ENCODE measurements at regions not wholly inside any gene's neighbourhood (a gene's known extent, or its start where the extent isn't known, plus 50 kb on each side); places are given as distances from the start of the nearest gene placed in this dataset.
A peak's percentile ranks its signal among the peaks of the same experiment; 100 is the strongest.
"Not testable (repeated sequence)": the region's sequence is repeated elsewhere in the genome, so short reads cannot be mapped to it uniquely, and the experiment has no call there.

GRCh38 chr6:2611092-2611491, 139.6 kb downstream of the MYLK4 start:
- no peak for DNase-seq

DNA sequence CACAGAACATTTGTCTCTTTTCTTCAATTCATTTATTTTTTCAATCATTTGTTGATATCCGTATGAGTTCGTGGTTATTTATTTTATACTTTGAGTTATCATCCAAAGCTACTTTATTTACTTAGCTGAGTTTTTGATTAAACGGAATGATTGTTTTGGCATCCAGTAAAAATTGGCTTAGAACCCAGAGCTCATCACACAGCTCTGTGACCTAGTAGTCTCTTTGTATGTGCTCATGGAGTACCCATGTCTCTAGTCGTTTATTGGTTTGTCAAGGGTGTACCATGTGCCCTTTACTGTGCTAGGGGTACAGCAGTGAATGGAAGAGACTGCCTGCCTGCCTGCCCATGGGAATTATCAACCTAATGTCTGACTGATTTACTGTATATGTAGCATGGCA, 142.2 kb downstream of the MYLK4 start:
- DNase-seq: no peak

- no peak for DNase-seq
These were observed 150.4 kb downstream of the MYLK4 start for GRCh38 chr6:2600363-2600762.

DNA sequence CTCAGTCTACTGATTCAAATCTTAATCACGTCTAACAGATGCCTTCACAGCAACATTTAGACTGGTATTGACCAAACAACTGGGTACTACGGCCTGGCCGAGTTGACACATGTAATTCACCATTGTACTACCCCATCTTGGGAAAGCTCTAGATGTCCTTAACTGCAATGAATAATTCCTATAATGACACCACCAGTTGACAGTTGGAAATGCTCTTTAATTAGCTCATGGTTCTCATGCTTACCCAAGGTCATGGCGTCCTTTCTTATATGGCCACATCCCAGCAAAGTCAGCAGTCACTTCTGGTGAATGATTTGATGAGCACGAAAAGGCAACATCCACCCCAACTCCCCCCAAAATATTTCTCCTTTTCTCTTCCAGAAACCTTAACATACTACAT, 150.9 kb downstream of the MYLK4 start:
- DNase-seq: no peak

DNA sequence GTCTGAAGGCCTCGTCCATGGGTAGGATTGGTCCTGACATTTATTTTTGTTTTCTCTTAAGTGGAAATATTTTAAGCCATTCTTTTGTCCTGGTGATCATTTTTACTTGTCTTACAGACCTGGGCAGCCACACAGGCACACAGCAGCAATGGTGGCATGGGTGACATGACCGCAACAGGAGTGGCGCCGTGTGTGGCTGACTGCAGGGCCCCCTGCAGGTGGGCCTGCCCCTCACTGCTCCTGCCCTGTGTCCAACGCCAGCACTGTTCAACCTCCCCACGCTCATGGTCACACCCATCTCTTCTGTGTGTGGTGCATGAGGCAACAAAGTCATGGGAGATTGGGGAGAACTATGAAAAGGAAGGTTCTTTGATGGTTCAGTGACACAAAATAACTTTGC, 151.9 kb downstream of the MYLK4 start:
- DNase-seq: no peak

GRCh38 chr6:2597991-2598390, 152.7 kb downstream of the MYLK4 start:
- no peak for DNase-seq

DNA sequence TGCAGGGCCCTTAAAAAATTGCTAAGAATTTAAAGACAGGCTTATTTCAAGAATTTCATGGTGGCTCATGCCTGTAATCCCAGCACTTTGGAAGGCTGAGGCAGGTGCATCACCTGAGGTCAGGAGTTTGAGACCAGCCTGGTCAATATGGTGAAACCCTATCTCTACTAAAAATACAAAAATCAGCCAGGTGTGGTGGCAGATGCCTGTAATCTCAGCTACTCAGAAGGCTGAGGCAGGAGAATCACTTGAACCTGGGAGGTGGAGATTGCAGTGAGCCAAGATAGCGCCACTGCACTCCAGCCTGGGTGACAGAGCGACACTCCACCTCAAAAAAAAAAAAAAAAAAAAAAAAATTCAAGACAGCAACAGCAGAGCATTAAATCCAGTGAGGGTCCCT, 153.3 kb downstream of the MYLK4 start:
- not testable (repeated sequence) for DNase-seq

- DNase-seq: no peak
These were observed 154.5 kb downstream of the MYLK4 start for GRCh38 chr6:2596222-2596621.

- DNase-seq: no peak
These were observed 155.9 kb downstream of the MYLK4 start for GRCh38 chr6:2594868-2595267.

GRCh38 chr6:2593167-2593566, 157.6 kb downstream of the MYLK4 start:
- no peak for DNase-seq

DNA sequence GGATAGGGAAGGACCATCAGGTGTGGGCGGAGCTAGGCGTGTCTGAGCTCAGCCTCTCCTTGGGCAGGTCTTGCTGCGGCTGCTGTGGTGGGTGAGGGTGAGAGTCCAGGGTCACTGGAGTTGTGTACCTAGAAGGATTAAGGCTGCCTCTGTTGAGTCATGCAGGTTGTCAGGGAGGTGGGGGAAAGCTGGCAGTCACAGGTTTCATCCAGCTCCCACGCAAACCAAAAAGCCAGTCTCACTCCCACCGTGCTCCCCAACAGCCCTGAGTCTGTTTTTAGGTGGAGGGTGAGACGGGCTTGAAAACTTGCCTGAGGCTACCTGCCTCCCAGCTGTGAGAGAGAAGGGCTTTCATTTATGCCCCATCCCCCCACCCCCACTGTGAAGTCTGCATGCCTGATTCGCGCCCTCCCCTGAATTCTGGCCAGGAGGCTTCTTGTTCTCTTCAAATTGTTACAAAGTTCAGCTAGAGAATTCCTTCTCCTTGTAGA, 161.5 kb downstream of the MYLK4 start:
- no peak for DNase-seq

- DNase-seq: no peak
These were observed 167.3 kb downstream of the MYLK4 start for GRCh38 chr6:2583459-2583858.

- no peak for DNase-seq
These were observed 168.5 kb downstream of the MYLK4 start for GRCh38 chr6:2582268-2582667.

- no peak for DNase-seq
These were observed 169.1 kb downstream of the MYLK4 start for GRCh38 chr6:2581611-2582010.

DNA sequence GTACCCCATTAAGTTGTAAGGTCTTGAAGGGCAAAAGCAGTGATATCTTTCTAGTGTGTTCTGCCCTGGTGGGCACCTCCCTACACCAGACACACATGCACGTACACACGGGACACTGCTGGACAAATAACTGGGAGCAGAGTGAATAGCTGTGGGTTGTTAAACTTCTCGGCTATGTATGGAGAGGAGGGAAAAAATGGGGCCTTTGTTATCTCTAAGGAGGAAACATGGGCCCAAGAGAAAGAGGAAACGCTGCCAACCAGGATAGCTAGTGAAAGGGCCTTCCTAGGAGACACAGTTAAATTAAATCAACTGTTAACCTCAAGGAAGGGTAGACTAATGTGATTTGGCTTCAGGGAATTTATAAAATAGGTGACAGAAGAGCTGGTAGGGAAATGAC, 169.7 kb downstream of the MYLK4 start:
- DNase-seq: no peak

DNA sequence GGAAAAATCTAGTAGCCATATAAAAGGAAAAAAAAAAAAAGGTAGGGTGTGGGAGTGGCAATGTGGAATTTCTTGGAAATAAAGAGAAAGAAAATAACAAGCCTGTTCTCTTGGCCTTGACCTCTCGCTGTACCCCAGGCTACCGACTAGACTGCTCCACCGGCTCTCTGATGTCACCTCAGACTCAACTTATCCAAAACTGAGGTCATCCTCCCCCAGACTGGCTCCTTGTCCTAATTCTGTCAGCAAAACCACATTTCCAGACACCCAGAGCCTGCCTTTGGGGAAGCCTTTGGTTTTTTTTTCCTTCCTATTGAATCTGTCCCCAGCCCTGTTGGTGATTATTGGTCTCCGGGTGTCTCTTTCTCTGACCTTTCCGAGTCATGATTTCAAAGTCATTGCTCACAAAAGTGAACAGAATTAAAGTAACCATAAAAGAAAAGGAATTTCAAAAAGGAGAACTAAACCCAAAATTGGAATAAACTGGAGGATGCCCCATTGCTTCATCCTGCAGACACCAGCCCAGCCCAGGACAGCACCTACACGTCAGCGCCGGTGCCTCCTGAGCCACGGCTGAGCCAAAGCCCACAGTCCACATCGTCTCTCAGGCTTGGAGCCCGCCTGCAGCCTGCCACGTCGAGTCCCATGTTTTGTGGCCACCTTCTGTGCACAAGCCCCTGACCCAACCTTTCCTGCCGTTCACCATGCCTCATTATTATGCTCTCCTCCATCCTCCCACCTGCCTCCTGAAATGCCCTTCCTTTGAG, 170.7 kb downstream of the MYLK4 start:
- DNase-seq: no peak

GRCh38 chr6:2579241-2579761, 171.4 kb downstream of the MYLK4 start:
- peak; percentile 19 for DNase-seq

DNA sequence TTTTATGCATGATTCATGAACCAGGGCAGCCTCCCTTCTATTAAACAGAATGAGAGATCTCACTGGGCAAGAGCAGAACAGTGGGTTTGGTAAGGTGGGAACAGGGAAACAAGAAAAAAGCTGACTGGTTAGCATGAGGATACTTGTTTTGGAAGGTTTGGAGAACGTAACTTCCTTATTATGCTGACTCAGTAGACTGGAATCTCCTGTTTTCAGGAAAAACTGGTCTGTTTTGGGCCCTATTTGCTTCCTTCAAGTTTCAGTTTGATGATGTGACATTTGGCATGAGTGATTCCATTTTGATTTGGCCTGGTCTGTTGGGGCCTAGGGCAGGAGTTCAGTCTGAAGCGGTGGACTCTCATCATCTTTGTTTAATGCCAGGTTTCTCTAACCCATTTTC, 172.0 kb downstream of the MYLK4 start:
- peak; percentile 10 for DNase-seq

DNA sequence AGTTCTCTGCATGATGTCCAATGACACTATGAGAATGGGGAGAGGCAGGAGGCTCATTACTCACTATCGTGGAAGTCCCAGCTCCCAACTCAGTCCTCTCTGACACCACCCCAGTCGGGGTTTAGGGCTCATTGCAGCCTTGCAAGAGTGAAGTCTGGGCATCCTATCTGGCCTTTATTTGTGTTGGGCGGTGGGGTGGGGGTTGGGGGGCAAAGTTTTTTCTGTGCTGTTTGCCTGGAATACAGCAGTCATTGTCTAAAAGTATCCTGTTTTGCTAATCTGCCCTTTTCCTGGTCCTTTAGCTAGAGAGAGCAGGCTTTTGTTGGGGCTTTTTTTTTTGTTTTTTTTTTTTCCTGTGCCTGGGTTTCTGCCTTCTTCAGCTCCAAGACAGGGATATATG, 174.2 kb downstream of the MYLK4 start:
- no peak for DNase-seq

DNA sequence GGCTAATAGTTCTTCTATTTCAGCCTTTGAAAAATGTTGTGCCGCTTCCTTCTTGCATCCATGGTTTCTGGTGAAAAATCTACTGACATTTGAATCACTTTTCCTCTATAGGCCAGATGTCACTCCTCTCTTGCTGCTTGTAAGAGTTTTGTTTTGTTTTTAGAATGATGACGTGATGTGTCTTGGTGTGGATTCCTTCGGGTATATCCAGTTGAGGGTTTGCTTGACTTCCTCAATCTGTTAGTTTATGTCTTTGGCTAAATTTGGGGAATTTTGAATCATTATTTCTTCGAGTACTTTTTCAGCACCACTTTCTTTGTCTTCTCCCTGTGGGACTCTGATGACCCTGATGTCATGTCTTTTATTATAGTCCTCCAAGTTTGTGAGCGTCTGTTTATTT, 175.5 kb downstream of the MYLK4 start:
- DNase-seq: no peak

DNA sequence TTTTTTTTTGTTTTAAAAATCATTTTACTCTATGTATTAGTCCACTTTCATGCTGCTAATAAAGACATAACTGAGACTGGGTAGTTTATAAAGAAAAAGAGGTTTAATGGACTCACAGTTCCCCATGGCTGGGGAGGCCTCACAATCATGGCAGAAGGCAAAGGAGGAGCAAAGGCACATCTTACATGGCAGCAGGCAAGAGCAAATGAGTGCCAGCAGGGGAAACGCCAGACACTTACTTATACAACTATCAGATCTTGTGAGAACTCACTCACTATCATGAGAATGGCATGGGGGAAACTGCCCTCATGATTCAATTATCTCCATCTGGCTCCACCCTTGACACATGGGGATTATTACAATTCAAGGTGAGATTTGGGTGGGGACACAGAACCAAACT, 181.3 kb downstream of the MYLK4 start:
- DNase-seq: not testable (repeated sequence)

DNA sequence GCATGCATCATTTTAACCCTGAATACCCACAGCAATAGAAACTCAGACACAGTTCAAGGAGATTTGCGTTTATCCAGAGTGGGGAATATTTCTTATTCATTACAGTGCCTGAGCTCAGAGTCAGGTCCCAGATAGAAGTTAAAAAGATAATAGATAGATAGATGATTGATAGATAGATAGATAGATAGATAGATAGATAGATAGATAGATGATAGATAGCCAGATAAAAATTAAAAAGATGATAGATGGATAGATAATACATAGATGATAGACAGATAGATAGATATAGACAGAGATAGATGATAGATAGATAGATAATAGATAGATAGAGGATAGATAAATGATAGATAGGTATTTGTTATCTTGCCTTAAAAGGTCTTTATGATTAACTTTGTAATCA, 184.7 kb downstream of the MYLK4 start:
- DNase-seq: no peak

DNA sequence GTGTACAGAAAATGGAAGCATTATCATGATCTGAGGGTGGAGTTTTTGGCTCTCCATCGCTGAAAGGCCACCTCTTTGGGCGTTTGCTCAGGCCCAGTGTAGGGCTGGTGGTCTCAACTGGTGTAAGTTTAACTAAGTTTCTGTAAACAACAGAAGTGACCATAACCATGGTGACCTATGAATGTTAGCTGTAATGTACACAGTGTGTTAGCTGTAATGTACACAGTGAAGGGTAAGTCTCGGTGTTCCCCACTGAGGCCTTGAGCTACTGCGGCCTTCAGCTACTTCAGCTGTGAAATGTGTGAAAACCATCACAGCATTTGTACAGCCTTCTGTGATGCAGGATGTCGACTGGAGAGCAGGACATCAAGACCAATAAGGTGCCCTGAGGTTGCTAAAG, 185.2 kb downstream of the MYLK4 start:
- no peak for DNase-seq

GRCh38 chr6:2563635-2564034, 187.1 kb downstream of the MYLK4 start:
- no peak for DNase-seq

Measured in fibroblast of upper back skin (primary cell).